Kidney (tissue), 13 donors: ENCODE measurements at regions not wholly inside any gene's neighbourhood (a gene's known extent, or its start where the extent isn't known, plus 50 kb on each side); places are given as distances from the start of the nearest gene placed in this dataset.

ENCODE experiments used
- DNase-seq, 5 donors: peaks; one replicate each; pipeline ENCODE4 v3.0.0-alpha.2; 2013 to 2020
- FAIRE-seq: peaks from 2 replicates; lab custom pipeline; 2012; peaks lifted over from hg19 to GRCh38; lab: Jason Lieb, UNC
- H3K27ac ChIP-seq, 2 donors: one replicate each; pipeline ENCODE4 v1.7.0; 2013; ENCODE audit warnings: low read depth in 2 of 2, low read length in 2 of 2, inconsistent platforms in 1 of 2
- H3K27me3 ChIP-seq: one replicate; pipeline ENCODE4 v1.7.1; 2013; ENCODE audit warnings: low read length, inconsistent platforms; ENCODE audit not compliant: control insufficient read depth, insufficient read depth
- H3K36me3 ChIP-seq, 3 donors: one replicate each; pipeline versions ENCODE4 v1.7.0 to v1.7.1; 2013; ENCODE audit warnings: low read length in 3 of 3, control low read depth in 1 of 3, inconsistent platforms in 1 of 3; ENCODE audit not compliant: insufficient read depth in 3 of 3, control insufficient read depth in 2 of 3
- H3K4me1 ChIP-seq, 3 donors: one replicate each; pipeline versions ENCODE4 v1.7.0 to v1.7.1; 2013; ENCODE audit warnings: low read length in 3 of 3, inconsistent platforms in 1 of 3, low read depth in 1 of 3; ENCODE audit not compliant: control insufficient read depth in 2 of 3, insufficient read depth in 2 of 3
- H3K4me3 ChIP-seq, 3 donors: one replicate each; pipeline versions ENCODE4 v1.7.0 to v1.8.1; 2013; ENCODE audit warnings: low read length in 3 of 3, control low read depth in 1 of 3, inconsistent platforms in 1 of 3
- H3K9ac ChIP-seq, 3 donors: one replicate each; pipeline versions ENCODE4 v1.7.0 to v1.7.1; 2013; ENCODE audit warnings: low read length in 3 of 3, control low read depth in 1 of 3, inconsistent platforms in 1 of 3
- H3K9me3 ChIP-seq, 3 donors: one replicate each; pipeline versions ENCODE4 v1.7.0 to v1.7.1; 2013; ENCODE audit warnings: low read length in 3 of 3, control low read depth in 1 of 3, inconsistent platforms in 1 of 3; ENCODE audit not compliant: control insufficient read depth in 2 of 3, insufficient read depth in 1 of 3
- CTCF ChIP-seq: IDR thresholded peaks from 3 replicates; pipeline ENCODE4 v1.5.1; 2012; ENCODE audit warnings: mild to moderate bottlenecking, moderate library complexity, borderline replicate concordance; ENCODE audit not compliant: insufficient read depth; ENCODE audit errors: extremely low read depth
- intact Hi-C: fragments of 100-400 bp; cut with DNase I; formaldehyde crosslinking; loops from one replicate; pipeline ENCODE4 v1.11.1; 2022
- donor health status: control.
- donor health status: control.
- donor health status: control.
- donor health status: control.
- donor health status: control.
- donor health status: DM: yes; HTN: yes; CAD: no.
- donor health status: Normal renal cell carcinoma (clear cell type).

- no peak for TF ChIP-seq CTCF
- DNase-seq (peak in 1 of 5 donors; percentile 34), FAIRE-seq (no peak)
- Histone ChIP-seq H3K4me1 (no peaks in the 10 kb centered on the region), H3K9me3 (no peaks in the 10 kb centered on the region), H3K27me3 (no peaks in the 10 kb centered on the region), H3K4me3 (no peak overlapping the region), H3K27ac (no peak overlapping the region), H3K9ac (no peak overlapping the region), H3K36me3 (no peaks in the 10 kb centered on the region)
- intact Hi-C loops, result no loop called here
Measured at GRCh38 chr18:45548614-45549013, 66.7 kb upstream of the SLC14A2 start.

- Histone ChIP-seq H3K9ac (no peak overlapping the region), H3K27ac (no peak overlapping the region), H3K9me3 (no peaks in the 10 kb centered on the region), H3K4me3 (no peak overlapping the region), H3K27me3 (no peaks in the 10 kb centered on the region), H3K4me1 (peaks cover 0 to 4% (median 0%) of the 10 kb centered on the region in 3 donors), H3K36me3 (no peaks in the 10 kb centered on the region)
- no peak for FAIRE-seq
- peak in 4 of 5 donors; percentile 70 to 84 (median 76) for DNase-seq
- intact Hi-C loops, result no loop called here
- no peak for TF ChIP-seq CTCF
Measured at GRCh38 chr18:45549290-45549689, 66.0 kb upstream of the SLC14A2 start.

- intact Hi-C loops, result no loop called here
- Histone ChIP-seq H3K36me3 (no peaks in the 10 kb centered on the region), H3K27ac (no peak overlapping the region), H3K9me3 (no peaks in the 10 kb centered on the region), H3K4me1 (peaks cover 0 to 4% (median 0%) of the 10 kb centered on the region in 3 donors), H3K9ac (no peak overlapping the region), H3K4me3 (no peak overlapping the region), H3K27me3 (no peaks in the 10 kb centered on the region)
- FAIRE-seq, result no peak
- no peak for TF ChIP-seq CTCF
- DNase-seq, result no peak
Measured at GRCh38 chr18:45551142-45551815, 64.0 kb upstream of the SLC14A2 start.
